ENCODE measurements at regions not wholly inside any gene's neighbourhood (a gene's known extent, or its start where the extent isn't known, plus 50 kb on each side); places are given as distances from the start of the nearest gene placed in this dataset.

- TF ChIP-seq, protein P1, sequence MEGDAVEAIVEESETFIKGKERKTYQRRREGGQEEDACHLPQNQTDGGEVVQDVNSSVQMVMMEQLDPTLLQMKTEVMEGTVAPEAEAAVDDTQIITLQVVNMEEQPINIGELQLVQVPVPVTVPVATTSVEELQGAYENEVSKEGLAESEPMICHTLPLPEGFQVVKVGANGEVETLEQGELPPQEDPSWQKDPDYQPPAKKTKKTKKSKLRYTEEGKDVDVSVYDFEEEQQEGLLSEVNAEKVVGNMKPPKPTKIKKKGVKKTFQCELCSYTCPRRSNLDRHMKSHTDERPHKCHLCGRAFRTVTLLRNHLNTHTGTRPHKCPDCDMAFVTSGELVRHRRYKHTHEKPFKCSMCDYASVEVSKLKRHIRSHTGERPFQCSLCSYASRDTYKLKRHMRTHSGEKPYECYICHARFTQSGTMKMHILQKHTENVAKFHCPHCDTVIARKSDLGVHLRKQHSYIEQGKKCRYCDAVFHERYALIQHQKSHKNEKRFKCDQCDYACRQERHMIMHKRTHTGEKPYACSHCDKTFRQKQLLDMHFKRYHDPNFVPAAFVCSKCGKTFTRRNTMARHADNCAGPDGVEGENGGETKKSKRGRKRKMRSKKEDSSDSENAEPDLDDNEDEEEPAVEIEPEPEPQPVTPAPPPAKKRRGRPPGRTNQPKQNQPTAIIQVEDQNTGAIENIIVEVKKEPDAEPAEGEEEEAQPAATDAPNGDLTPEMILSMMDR (IDR thresholded peaks at IDR 0.05; ENCODE audit: insufficient read depth, low read length): no peak
- TF ChIP-seq POLR2AphosphoS5 (IDR thresholded peaks at IDR 0.05; ENCODE audit: low read depth) (no peak), GABPA (IDR thresholded peaks at IDR 0.05; ENCODE audit: low read depth) (no peak)
Measured at GRCh38 chr19:28631961-28632360, 581.0 kb downstream of the UQCRFS1 start.
